Lower leg skin (tissue), 3 donors: ENCODE measurements at regions not wholly inside any gene's neighbourhood (a gene's known extent, or its start where the extent isn't known, plus 50 kb on each side); places are given as distances from the start of the nearest gene placed in this dataset.

Experiments
- POLR2A ChIP-seq, 2 donors: fragments of 450-650 bp; IDR thresholded peaks; one replicate each; pipeline ENCODE4 v1.6.1; 2016 to 2017; ENCODE audit warnings: antibody characterized with exemption in 2 of 2, mild to moderate bottlenecking in 1 of 2, moderate library complexity in 1 of 2
- TF ChIP-seq, protein P1 (sequence below), 3 donors: fragments of 450-650 bp; IDR thresholded peaks; one replicate each; pipeline ENCODE4 v1.5.1; 2016; ENCODE audit warnings: antibody characterized with exemption in 3 of 3, mild to moderate bottlenecking in 3 of 3, moderate library complexity in 2 of 3

DNA sequence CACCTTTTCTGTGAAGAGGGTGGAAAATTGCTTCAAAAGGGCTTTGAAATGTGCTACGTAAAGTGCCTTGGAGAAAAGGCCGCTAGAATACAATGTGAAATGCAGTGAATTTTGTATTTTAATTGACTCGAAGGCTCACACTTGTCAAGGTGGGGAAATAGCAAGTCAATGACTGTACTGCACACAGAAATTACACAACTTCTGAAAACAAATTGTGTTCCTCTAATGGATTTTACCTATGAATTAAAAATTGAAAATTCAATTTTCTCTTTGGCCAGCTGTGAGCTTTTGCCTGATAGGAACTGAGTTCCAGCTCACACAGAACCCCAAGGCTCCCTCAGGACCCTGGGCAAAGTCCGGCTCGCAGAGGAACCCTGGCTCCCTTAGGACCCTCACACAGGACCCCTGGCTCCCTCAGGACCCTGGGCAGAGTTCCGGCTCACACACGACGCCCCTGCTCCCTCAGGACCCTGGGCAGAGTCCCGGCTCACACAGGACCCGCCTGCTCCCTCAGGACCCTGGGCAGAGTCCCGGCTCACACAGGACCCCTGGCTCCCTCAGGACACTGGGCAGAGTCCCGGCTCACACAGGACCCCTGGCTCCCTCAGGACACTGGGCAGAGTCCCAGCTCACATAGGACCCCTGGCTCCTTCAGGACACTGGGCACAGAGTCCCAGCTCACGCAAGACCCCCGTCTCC, 324.9 kb downstream of the UQCRFS1 start:
- TF ChIP-seq, protein P1, sequence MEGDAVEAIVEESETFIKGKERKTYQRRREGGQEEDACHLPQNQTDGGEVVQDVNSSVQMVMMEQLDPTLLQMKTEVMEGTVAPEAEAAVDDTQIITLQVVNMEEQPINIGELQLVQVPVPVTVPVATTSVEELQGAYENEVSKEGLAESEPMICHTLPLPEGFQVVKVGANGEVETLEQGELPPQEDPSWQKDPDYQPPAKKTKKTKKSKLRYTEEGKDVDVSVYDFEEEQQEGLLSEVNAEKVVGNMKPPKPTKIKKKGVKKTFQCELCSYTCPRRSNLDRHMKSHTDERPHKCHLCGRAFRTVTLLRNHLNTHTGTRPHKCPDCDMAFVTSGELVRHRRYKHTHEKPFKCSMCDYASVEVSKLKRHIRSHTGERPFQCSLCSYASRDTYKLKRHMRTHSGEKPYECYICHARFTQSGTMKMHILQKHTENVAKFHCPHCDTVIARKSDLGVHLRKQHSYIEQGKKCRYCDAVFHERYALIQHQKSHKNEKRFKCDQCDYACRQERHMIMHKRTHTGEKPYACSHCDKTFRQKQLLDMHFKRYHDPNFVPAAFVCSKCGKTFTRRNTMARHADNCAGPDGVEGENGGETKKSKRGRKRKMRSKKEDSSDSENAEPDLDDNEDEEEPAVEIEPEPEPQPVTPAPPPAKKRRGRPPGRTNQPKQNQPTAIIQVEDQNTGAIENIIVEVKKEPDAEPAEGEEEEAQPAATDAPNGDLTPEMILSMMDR (IDR thresholded peaks at IDR 0.05), result no peak
- no peak for TF ChIP-seq POLR2A (IDR thresholded peaks at IDR 0.05)
